ENCODE measurements at regions not wholly inside any gene's neighbourhood (a gene's known extent, or its start where the extent isn't known, plus 50 kb on each side); places are given as distances from the start of the nearest gene placed in this dataset.

DNA sequence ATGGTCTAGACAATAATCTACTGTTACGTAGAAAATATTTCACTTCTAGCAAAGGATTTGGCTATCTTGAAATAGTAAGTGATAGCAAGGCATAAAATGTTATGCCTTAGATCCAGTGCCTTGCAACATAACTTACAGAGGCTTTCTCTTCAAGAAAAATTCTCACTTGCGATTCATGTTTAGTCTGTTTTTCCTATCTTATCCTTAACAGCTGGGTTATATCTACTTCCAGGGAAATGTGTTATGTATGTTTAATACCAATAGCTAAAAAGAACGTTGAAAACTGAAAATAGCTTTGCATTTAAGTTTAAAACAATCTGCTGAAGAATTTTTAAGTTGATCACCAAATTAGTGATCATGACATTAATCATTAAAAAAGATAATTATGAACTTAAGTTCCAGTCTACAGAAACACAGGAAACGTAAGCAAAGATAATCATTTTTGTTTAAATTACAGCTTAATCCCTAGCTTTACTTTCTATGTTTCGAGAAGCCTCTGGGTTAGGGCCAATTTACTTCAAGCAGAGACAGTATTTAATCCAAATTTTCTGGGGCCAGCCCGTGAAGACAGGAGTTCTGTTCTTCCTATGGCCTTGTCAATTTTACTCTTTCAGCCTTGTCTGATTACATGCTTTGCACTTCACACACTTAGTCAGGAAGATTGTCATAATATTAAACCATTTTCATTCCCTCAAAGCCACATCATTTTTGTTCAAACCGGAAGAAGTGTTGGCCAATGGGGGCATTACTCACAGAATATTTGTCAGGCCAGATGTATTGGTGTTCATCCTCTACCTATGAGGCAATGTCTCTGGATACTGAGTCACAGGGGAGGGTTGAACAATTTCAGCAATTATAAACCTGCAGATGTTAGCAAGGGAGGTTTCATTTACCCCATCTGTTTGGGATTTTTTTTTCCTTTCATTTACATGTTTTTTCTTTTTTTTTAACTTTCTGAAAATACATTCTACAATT is 1132.9 kb upstream of the ZEB2 start:
- DNase-seq: no peak

- no peak for DNase-seq
These were observed 1132.1 kb upstream of the ZEB2 start for GRCh38 chr2:145652036-145652435.

- no peak for DNase-seq
These were observed 1130.3 kb upstream of the ZEB2 start for GRCh38 chr2:145650226-145650625.

GRCh38 chr2:145649061-145649460 is 1129.1 kb upstream of the ZEB2 start:
- no peak for DNase-seq

GRCh38 chr2:145644820-145645302 is 1124.9 kb upstream of the ZEB2 start:
- no peak for DNase-seq

- no peak for DNase-seq
These were observed 1118.8 kb upstream of the ZEB2 start for GRCh38 chr2:145638675-145639074.

GRCh38 chr2:145635706-145636427 is 1115.9 kb upstream of the ZEB2 start:
- no peak for DNase-seq

DNA sequence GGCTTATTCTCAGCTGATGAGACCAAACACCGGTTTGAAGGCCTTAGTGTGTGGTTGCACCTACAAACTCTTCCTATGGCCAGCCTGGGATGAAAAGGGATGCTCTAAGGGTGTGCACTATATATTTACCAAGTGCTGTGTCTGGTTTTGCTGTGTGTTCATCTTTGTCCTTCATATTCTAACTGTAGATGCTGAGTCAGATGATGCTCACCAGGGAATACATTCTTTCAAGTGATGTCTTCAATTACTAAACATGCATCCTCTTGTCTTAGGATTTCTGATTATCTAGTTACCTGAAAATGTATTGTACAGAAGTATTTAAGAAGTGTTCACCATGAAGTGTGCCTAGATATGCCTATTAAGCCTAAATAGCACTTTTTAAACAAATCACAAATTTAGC is 1111.6 kb upstream of the ZEB2 start:
- no peak for DNase-seq

DNA sequence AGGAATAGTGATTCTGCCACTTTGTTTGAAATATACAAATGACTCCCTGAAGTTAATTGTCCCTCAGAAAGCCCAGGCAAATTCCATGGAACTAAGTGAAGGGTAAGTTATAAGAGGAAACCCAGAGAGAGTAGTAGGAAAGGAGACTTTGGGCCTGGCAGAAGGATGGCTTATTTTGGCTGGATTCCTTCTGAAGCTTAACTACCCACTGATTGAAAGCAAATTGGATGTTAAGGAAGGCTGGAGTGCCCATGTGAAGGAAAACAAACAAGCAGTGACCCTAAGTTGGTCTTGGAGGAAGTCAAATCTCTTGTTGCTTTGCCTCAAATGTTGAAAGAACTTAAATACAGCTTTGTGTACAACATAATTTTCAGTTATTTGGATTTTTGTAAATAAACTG is 1106.4 kb upstream of the ZEB2 start:
- no peak for DNase-seq

DNA sequence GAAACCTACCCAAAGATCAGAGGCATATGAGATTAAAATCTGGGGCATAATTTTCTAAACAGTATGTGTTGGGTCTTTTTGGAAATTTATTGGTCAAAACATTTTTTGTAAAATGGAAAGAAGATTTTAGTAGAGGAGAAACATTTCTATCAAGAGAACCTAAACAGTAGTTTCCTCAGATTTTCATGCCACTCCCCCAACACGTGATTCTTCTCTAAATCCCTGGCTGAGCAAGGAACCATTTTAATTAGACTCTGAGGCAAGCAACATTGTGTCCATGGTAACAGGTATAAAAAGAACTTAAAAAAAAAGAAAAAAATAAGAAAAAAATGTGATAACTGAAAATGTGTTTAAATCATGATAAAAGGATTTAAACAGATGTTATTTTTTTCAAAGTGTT is 1105.2 kb upstream of the ZEB2 start:
- no peak for DNase-seq

- no peak for DNase-seq
These were observed 1103.2 kb upstream of the ZEB2 start for GRCh38 chr2:145623136-145623535.

DNA sequence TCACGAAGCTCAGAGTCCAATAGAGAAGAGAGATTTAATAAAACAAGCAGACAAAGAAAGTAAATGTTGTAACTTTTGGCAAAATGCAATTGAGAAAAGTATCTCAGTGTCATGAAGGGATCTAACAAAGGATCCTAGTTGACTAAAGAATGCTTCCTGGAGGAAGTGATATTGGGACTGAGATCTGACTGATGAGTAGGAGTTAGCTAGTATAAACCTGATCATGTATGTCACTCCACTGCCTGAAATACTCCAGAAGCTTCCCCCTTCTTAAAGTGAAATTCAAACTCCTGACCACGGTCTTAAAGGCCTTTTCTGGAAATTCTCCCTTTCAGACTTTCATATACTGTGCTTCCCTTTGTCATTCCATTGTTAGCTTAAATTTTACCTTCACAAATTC is 1102.4 kb upstream of the ZEB2 start:
- DNase-seq: no peak

DNA sequence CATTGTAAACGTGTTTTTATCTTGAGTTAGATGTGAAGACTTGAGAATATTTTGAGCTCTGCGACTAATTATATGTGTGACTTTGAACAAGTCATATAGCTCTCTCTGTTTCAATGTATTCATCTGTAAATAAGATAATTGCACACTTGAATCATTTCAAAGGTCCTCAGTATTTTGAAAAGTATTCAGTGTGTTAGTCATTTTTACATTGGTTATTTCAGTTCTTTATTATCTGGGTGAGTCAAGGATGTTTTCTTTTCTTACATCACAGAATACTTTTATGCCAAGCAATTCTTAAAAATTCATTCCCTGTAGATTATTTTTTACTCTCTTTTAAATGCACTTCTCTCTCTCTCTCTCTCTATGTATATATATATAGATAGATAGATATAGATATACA is 1098.0 kb upstream of the ZEB2 start:
- no peak for DNase-seq

DNA sequence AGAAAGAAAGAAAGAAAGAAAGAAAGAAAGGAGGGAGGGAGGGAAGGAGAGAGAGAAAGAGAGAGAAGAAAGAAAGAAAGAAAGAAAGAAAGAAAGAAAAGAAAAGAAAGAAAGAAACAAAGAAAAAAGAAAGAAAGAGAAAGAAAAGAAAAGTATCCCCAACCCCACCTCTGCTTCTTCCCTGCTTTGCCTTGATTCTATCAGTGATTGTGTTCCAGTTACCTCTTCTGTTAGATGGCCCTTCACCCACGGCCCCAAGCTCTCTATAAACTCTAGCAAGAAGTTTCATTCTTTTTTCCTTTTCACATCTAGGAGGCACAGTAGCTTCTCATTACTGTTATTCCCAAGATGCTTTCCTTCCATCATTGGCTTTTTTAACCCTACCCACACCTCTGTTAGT is 1097.5 kb upstream of the ZEB2 start:
- DNase-seq: no peak

DNA sequence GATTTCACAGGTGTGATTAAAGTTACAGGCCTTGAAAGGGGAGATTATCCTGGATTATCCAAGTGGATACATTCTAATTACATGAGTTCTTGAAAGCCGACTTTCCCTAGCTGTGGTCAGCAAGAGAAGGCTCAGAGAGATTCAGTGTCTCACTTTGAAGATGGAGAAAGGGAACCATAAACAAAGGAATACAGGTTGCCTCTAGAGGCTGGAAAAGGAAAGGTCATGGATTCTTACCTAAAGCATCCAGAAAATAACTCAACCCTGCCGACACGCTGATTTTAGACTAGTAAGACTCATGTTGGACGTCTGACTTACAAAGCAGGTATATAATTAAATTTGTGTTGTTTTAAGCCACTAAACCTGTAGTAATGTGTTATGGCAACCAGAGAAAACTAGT is 1095.7 kb upstream of the ZEB2 start:
- DNase-seq: no peak

DNA sequence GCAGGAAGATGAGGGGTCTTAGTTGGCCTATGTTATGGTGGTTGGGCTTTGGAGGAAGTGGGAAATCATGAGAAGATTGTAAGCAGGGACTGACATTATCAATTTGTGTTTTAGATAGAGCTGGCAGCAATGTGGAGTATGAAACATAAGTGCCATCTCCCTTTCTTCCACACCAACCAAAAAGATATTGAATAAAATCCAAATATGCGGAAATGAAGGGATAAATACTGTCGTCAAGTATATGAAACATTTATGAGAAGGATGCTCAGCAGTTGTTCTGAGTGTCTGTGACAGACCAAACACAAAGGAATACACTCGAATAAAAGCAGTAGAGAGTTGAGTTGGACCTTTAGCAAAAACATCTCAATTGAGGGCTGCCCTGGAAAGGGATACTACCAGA is 1090.0 kb upstream of the ZEB2 start:
- no peak for DNase-seq

GRCh38 chr2:145601361-145601925 is 1081.5 kb upstream of the ZEB2 start:
- no peak for DNase-seq

DNA sequence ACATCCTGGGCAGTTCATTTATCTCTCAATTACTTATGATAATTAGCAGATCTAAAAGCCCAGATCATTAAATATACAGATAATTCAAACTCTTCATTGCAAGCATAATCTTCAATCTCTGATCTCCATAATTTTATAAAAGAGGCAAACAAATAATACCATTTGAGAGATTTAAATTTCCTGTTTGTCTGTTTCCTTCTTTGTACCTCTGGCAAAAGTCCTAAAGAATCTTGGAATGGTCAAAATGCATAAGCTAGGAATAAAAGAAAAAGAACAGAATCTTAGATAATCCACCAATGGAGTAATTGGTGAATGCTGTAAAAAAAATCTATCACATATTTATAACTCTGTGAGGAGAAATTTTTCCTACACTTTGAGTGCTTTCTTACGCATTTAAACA is 1080.9 kb upstream of the ZEB2 start:
- no peak for DNase-seq

- no peak for DNase-seq
These were observed 1079.8 kb upstream of the ZEB2 start for GRCh38 chr2:145599756-145600155.

DNA sequence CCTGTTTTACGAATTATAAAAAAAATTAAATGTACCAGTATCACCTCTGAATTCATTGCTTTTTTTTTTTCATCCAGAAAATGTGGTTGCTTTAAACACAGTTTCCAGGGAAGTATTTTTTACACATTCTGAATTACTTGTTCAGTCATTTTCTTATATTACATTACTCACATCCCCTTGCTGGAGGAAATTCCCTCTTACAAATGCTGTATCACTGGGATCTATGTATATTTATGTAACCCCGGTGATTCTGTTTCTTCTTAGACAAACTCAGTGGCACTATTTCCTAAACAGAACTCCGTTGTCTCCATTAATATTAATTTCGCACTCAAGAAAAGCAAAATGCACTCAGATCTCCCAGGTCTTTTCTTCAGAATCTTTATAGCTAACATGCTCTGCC is 1078.5 kb upstream of the ZEB2 start:
- DNase-seq: no peak

DNA sequence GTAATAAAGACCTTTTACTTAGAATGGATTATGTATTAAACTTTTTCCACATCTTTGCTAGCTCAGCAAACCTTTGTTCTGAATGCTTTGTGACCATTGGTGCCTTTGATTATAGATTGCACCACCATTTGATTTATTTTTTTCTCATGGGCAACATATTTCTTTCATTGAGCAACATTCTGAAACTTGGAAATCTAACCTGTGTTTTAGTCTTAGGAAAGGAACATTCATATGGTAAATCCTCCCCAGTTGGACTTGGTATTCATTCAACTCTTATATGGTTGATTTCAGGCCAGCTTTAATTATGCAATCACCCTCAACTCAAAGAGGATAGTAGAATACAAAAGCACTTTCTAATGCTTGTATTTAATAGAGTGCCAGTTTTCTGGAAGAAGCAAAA is 1077.9 kb upstream of the ZEB2 start:
- DNase-seq: no peak

- DNase-seq: no peak
These were observed 1077.1 kb upstream of the ZEB2 start for GRCh38 chr2:145597006-145597405.

DNA sequence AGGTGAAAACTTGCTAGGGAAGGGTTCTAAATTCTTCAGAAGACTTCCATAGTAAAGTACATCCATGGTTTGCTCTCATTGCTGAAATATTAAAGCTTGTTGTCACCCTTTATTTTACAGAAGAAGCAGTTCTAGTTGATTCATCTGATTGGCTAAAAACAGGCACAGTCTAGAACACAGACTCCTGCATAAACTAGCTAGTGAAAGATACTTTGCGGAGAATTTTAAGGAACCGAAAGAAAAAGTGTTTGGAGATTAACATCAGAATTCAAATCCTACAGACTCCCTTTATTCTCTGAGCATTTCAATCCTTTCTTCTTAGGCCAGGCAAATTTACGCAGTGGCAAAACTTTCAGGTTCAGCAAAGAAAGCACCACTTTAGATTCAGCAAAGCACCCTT is 1076.5 kb upstream of the ZEB2 start:
- DNase-seq: no peak

DNA sequence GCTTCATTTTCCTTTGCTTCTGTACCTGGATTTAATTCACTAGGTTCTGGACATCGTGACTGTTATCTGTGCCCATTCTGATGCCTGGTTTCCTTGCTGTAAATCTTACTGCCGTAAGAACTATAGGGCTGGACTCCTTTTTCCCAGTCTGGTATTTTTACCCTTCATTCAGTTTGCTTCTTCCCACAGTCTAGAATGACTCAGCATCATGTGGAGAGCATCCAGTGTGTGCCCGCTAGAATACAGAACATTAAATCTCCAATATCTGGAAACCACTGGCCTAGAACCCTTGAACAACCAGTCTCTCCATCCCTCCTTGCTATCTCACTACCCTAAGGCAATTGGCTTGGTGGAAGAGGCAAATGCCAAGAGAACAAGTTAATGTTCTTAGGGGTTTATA is 1075.4 kb upstream of the ZEB2 start:
- DNase-seq: no peak

Data from activated gamma-delta T cell (primary cell).